GM12891 (cell line): ENCODE measurements at regions not wholly inside any gene's neighbourhood (a gene's known extent, or its start where the extent isn't known, plus 50 kb on each side); places are given as distances from the start of the nearest gene placed in this dataset.
A peak's percentile ranks its signal among the peaks of the same experiment; 100 is the strongest.

Experiments
- PAX5 ChIP-seq: IDR thresholded peaks from 2 replicates; pipeline ENCODE4 v1.6.1; 2011; ENCODE audit warnings: low read length, moderate library complexity, mild to moderate bottlenecking; ENCODE audit not compliant: insufficient read depth, severe bottlenecking
- POLR2A ChIP-seq: IDR thresholded peaks from 2 replicates; pipeline ENCODE4 v1.6.1; 2011; ENCODE audit warnings: low read depth, low read length, control low read depth
- POLR2AphosphoS5 ChIP-seq: IDR thresholded peaks from 2 replicates; pipeline ENCODE4 v1.6.1; 2011; ENCODE audit warnings: low read depth, low read length, control low read depth
- POU2F2 ChIP-seq: IDR thresholded peaks from 2 replicates; pipeline ENCODE4 v1.6.1; 2011; ENCODE audit warnings: low read depth, mild to moderate bottlenecking, control low read depth, low read length, moderate library complexity
- SPI1 ChIP-seq: IDR thresholded peaks from 2 replicates; pipeline ENCODE4 v1.6.1; 2011; ENCODE audit warnings: low read depth, low read length, control low read depth
- TAF1 ChIP-seq: IDR thresholded peaks from 2 replicates; pipeline ENCODE4 v1.6.1; 2011; ENCODE audit warnings: low read depth, low read length, control low read depth

DNA sequence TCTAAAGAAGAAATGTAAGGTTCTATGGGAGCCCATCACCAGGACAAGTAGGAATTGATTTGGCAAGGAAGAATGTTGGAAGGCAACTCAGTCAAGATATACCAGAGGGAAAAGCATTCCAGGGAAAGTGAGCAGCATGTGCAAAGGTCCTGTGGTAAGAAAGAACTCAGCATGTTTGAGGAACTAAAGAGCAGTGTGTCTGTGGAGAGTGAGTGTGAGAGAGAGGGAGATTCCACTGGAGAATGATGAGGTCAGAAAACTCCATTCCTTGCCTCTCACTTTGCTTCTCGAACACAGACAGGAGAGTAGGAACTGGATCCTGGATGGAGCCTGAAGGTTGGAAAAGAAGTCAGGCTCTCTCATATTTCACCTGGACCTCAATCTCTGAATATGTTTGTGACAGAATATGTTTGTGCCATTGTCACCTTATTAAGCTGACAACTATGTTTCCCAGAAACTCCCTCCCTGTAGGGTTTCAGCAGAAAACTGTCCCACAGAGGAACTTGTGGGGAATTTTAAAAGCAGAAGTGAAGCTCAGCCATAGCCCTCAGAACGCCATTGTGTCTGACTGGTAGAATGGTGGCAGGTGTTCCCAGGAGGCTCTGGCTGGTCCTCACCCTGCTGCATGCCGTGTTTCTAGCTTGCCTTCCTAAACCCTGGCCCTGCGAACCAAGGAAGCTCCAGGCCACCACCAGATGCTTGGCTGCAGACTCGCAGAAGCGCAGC lies 382.4 kb upstream of the XYLT1 start:
- TF ChIP-seq POLR2AphosphoS5 (no peak), POLR2A (no peak), TAF1 (no peak), POU2F2 (no peak), PAX5 (no peak), SPI1 (peak; percentile 50; the same call in 1 of the 2 replicates)
